Fibroblast of the conjunctiva (primary cell): ENCODE measurements at regions not wholly inside any gene's neighbourhood (a gene's known extent, or its start where the extent isn't known, plus 50 kb on each side); places are given as distances from the start of the nearest gene placed in this dataset.
A peak's percentile ranks its signal among the peaks of the same experiment; 100 is the strongest.

Experiments used
- DNase-seq: peaks from one replicate; pipeline ENCODE4 v3.0.0-alpha.2; 2010; ENCODE audit warnings: low read depth

DNA sequence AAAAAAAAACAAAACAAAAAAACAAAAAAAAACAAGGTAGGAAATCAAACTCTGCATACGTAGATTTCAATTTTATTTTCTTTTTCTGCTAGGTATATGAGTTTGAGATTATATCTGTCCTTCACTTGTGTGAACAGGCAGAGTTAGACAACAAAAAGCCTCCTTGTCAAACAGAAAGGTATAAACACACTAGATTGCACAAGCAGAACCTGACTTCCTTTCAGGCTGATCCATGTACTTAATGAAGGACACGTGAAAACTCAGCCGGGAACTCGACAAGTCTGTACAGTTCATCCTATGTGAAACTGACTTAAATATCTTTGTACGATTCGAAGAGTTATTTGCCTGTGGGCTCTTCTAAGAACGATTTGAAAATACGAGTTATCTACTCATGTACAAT is 254.1 kb downstream of the ARL4A start:
- no peak for DNase-seq

DNA sequence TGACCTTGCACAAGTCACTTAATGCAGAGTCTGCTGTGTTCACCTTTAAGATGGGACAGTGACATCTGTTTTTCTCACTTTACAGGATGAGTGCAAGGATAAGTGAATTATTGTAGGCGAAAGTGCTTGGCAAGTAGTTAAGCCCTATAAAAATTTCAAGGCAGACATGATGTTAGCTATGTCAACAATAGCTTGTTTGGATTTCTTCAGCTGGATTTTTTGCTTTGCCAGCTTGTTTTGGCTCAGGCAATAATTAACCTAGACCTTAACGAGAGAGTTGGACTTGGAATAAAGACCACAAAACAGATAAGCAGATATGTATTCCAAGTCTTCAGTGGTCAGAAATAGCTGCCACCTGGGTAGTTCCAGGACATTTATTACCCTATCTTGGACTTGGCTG is 255.2 kb downstream of the ARL4A start:
- DNase-seq: no peak

DNA sequence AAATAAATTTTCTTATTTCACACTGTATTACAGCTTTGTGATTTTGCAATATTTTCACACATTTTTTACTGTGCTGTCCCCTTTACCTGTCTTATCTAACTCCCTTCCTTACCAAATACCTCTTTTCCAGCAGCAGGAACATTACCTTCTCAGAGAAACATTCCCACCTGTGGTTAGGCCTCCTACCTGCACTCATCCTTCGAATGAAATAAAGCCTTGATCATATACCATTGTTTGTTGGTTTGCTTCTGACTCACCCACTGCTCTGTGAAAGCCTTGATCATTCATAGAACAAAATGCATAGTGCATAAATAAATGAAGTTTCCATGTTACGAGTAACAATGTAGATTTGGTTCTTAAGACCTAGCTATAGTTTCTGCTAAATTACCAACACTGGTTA is 256.3 kb downstream of the ARL4A start:
- DNase-seq: no peak

DNA sequence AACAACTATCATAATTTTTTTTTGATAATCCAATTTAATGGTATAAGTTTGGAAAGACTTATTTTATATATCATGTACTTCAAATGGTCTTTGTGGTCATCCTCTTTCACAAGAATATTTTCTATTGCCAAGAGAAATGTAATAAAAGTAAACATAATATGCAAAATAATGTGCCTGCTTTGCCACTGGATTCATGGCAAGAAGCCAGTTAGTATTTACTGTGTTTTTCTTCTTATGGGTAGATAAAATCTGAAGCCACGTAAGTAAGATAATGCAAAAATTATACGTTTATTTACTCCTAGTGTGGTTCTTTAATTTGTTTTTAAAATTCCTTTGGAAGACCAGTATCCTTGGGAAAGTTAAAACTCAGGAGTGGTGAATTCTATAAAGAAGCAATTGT is 258.5 kb downstream of the ARL4A start:
- DNase-seq: no peak

DNA sequence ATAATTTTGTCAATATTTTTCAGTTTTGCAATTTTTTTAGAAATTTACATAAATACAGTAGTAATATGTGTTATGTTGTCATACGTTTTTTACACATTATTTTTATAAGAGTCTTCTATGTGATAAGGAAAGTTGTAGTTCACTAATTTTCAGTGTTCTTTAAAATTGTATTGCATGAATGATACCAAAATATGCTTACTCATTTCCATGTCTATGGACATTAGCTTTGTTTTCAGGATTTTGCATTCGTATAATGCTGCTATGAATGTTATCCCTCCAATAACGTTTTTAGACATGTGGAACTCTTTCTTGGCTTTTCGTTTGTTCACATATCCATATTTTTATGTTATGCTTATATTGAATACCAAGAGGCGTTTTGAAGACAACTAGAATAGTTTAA is 260.0 kb downstream of the ARL4A start:
- no peak for DNase-seq

DNA sequence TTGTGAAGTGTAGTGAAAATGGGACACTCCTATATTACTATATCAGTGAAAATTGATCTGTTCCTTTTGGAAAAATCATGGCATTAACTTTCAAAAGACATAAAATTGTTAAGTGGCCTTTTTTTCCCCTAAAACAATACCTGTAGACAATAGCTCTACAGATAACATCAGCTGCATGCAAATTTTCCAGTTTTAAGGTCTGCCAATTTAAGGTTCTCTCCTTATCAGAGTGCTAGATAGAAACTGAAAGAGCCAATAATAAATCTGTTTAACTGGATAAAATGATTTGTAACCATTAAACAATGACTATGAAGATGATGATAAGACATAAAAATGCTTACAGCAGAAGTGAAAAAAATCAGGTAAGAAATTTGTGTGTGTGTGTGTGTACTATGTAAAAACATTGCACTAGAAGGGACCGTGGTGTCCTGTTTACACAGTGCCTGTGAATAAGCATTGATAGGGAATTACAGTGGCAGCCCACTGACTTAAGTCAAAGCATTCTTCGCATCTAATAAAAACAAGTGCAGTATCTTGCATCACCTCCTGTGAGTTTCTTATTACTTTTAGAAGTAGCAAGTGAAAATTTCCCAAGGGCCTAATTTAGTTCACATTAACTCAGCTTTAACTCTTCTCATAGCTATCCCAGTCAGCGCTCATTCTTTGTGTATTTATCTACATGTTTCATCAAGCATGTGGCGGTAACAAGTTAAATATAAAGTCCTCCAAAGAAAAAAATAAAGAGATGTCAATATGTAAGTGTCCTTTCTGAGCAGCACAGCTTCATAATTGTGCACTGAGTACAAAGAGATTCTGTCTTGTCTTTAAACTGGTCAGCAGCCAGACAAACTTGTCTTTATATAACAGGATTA is 261.9 kb downstream of the ARL4A start:
- DNase-seq: no peak

DNA sequence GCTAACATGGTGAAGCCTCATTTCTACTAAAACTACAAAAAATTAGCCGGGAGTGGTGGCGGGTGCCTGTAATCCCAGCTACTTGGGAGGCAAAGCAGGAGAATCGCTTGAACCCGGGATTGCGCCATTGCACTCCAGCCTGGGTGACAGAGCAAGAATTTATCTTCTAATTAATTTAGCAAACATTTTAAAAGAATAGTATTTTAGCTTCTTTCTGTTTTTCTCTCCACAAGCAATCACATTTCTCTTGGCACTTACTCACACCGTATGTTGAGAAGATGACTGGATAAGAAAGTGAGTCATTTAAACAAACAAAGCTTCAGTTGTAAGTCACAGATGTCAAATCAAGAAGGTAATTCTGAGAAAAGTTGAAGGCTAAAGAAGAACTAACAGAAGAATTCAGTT is 264.0 kb downstream of the ARL4A start:
- peak; percentile 46 for DNase-seq

DNA sequence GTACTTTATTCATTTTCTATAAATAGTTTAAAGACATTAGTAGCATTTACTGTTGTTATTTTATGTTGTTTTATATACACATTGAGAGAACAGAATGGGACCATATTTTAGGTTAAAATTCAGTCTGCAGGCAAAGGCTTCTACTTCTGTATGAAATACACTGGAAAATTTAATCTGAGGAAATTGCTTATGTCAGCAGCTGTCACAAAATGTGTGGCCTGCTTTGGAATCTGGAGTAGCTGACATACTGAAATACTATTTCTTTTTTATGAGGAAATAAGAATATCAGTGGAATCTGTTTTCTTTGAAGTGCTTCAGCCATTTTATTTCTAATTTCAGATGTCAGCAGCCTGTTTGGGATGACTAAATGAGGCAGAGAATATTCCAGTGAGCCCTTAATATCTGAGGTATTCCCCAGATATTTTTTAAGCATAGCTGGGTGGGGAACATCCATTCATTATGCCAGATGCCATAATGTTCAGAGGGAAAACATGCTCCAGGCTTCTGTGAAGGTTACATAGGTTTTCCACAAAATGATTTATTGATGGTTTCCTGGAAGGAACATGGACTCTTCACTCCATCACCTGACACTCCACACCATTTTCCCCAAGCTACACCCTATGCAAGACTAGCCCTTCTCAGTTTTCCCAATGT is 267.1 kb downstream of the ARL4A start:
- DNase-seq: no peak

DNA sequence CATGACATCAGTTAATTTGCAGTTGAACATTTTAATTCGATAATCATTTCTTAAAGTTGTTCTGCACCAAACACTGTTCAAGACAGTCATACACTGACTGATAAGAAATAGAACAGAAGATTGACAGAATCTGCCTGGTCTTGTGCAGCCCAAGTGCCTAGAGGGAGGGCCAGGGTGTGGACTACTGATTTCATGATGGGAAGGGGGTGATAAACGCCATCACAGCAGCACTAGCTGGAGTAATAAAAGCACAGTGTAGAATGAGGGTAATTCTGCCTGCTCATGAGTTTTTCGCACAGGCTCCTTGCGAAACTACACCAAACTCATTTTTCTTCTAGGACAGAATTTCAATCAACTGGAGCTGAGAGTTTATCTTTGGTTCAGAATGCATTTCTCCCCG is 270.1 kb downstream of the ARL4A start:
- DNase-seq: no peak

DNA sequence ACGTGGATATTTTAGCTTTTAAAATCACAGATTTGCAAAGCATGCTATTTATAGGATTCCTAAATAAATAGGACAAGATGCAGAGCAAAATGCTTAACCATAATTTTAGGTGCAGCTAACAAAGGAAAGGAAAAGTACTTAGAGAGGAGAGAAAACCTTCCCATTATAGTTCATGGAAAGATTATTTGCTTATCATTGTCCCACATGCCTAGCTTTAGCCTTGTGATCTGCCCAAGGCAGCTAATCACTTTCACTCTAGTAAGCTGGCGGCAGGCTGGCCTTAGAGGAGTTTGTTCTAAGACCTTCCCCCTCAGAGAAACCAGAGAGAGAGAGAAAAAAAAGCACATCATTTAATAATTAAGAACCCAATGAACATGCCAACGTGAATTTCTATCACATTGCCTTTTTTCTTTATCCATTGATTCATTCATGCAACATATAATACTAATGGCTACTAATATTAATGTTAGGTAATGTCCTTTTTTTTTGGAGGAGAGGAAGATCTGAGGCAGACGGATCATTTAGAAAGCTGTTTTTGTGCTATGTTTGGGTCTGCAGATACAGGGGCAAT is 274.6 kb downstream of the ARL4A start:
- no peak for DNase-seq

DNA sequence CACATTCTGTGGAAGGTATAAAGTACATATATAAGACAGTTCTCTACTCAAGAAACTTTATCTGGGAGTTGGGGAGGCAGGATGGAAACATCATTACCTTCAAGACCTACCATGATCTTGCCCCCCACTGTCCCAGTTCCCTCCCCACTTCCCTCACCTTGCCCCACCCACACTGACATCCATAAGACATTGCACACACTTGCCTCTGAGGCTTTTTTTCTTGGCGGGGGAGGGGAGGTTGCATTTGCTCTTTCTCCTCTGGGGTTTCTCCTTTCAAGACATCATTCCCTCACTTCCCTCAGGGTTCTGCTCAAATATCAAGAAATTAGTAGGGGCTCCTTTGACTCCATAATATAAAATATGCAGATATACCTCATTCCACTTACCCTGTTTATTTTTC is 276.0 kb downstream of the ARL4A start:
- no peak for DNase-seq

DNA sequence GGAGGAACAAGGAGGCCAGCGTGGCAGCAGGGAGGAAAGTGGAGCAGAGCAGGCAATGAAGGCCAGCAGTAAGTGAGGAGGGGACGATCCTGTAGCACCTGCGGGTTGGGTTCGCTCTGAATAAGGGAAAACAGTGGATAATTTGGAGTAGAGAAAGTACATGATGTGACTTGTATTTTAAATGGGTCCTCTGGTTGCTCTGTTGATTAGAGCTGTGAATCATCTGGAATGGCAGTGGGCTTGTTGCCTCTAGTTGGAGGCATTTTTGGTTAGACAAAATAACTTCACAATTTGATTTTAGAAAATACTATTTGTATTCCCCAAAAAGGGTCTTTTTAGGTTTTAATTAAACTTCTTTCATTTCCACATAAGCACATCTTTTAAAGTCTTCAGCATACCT is 277.4 kb downstream of the ARL4A start:
- DNase-seq: no peak

DNA sequence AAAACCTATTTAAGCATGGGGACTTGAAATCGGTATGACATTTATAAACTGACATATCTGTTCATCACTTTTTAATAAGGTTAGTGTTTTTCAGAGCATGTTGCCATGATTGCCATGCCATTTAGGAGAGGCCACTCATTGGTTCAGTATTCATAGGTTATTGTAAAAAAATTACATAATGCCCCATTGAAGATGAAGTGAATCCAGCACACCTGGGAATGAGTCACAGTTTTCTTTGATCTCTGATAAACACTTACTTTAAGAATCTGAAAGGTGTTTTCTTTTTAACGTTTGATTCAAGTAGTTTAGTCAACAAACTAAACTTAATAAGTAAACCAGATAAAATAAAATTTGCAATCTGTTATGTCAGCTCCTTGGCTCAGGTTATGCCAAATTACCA is 278.3 kb downstream of the ARL4A start:
- no peak for DNase-seq

DNA sequence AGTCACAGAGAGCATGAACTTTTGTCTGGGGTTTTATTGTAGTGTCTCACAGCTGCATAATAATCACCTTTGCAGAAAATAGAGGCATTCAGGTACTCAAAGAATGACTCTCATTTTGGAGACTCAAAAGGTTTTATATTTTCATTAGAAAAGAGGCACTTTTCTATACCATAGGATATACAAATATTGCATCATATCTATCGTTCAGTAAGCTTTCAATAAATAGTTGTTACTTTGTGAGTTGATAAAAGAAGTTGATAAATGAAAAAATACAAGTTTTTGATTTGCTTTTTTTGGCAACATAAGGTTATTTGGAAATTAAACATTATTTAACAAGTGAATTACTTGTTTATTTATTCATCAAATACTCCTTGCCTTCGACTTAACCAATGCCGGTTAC is 279.9 kb downstream of the ARL4A start:
- no peak for DNase-seq

DNA sequence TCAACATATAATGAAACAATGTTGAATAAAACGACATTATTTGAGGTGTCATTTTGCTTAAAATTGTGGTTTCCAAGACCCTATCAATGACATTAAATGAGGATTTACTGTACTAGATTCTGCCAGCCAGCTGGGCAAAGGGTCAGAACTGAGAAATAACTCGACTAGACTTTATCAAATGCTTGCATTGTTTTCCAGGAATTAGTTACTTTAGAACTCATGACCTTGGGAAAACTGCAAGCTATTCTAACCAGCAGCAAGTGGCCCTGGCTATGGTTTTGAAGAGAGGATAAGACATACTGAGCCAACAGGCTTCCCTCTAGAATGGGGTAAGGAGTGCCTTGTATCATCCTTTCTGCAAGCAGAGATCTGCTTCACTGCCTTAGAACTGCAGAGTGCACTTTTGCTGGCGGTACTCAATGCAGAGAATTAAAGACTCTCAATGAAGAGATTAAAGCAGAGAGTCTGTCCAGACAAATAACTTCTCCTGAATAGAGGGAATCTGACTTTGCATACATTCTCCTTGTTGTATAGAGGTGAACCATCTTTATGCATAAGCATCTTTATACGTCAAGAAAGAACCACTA is 281.5 kb downstream of the ARL4A start:
- DNase-seq: no peak

DNA sequence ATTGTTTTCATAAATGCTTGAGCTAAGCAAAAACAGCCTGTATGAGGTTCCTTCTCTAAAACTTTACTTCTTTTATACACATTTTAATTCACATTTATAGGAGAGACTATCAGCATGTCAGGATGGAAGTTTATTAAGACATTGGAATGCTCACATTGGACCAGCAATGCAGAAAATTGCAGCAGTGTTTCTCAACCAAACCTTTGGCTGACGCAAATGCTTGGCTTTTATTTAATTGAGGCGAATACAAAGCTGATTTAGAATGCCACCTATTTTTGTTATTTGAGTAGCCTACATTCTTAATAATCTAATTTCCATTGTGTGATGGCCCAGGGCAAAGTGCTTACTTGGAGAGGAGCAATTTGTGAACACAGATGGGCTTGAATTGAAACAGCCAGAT is 283.2 kb downstream of the ARL4A start:
- no peak for DNase-seq

DNA sequence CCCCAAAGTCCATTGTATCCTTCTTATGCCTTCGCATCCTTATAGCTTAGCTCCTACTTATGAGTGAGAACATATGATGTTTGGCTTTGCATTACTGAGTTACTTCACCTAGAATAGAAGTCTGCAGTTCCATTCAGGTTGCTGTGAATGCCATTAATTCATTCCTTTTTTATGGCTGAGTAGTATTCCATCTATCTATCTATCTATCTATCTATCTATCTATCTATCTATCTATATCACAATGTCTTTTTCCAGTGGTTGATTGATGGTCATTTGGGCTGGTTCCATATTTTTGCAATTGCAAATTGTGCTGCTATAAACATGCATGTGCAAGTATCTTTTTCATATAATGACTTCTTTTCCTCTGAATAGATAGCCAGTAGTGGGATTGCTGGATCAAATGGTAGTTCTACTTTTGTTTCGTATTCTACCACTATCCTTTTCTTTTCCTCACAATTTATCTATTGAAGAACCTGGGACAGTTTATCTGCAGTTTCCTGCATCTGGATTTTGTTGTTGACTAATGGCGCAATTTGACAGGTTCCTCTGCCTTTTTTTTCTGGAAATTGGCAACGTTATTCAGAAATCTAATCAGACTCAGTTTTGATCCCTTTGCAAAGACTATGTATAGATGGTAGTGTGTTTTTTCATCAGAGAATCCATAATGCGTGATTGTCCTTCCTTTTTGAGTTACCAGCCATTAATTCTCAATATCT is 287.2 kb downstream of the ARL4A start:
- DNase-seq: no peak

DNA sequence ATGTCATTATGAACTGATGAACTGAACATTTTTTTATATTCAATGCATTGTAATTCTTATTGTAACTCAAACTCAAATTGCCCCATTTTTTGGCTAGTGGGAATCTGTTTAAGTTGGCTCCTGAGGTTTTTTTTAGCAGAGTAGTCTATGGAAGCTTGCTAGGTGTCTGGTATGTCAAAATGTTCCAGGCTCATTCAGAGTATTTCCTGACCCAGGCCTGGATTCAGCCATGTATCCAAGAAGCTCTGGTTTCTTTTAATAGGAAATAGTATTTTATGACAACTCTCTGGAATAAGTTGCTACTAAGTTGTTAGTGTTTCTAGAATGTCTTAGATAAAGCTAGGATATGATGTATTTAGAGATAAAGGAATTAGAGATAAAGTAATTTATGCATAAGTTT is 288.0 kb downstream of the ARL4A start:
- no peak for DNase-seq

DNA sequence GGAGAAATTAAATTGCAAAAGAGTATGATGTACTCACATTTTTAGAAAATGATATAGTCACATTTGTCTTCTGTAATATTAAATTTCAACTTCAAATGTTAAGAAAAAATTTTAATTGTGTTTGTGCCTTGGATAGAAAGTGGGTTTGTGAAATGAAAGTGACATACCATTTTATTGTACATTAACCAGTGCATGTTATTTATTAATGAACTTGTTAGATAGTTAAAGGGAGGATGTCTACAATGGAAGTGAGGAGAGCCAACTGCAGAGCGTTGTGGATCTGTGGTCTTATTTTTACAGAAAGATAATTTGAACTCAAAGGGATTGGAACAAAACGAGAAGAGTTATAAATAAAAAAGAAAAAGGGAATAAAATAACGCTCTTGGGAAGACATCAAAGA is 291.7 kb downstream of the ARL4A start:
- no peak for DNase-seq

DNA sequence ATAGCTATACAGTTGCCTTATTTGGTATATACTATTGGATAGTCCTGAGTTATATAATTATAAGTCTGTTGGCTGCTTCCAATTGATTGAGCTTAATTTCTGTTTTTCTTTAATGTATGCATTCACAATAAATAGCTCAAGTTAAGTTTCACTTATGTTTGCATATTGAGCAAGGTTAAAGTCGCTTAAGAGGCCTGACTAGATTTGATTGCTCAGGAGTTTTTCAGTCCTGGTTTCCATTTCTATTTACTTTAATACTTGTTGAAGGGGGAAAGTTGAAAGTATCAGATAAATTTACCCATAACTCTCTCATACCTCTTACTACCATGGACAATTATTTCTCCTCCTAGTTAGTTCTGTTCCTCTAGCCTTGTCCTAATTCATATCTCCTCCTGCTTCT is 294.7 kb downstream of the ARL4A start:
- DNase-seq: no peak

DNA sequence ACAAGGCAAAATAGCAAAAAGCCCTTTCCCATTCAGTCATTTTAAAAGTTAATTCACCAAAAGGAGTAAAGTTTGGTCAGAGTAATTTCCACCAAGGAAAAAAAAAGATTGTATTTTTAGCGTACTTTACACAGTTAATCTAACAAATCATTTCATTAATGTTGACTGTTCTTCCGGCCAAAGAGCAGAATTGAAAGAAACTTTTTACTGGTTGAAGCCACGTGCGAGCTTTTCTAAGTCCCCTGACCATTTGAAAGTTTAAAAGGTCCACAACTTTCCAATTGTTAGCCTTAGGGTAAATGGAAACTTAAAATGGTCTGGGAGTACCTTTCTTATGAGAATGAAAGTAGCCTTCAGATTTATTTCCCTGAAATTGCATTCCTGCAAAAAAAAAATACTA is 296.7 kb downstream of the ARL4A start:
- DNase-seq: no peak

DNA sequence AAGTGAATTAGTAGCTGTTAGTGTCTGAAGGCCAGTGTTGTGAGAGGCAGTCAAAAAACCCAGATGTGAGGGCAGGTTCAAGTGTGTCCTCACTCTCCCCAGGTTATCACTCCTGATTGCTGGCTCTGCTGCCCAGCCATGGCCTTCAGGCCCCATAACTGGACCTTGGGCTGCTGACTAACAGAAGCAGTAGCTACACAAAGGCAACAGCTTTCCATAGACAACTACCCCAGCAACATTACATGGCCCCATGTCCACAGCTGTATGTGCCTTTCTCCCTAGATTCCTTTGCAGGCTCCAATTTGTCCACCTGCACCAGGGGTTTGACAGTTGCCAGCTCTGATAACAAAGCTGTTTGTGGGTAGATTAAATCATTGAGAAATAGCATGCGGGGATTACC is 297.8 kb downstream of the ARL4A start:
- no peak for DNase-seq

DNA sequence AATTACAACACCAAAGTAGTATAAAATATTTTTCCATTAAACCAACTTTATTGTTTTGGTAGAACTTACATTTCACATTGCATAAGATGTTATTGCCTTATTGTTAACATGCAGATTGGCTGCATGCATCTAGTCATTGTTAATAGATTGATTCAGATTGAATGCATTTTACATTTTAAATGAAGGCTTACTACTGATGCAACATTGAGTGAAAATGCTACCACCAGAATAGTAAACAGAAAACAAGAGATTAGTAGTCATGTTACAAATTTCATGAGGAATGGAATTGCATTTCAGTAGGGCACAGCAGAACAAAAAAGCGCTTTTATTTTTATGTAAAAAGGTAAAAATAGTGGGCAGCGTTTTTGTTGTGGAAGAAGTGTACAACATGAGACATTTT is 298.3 kb downstream of the ARL4A start:
- DNase-seq: no peak
